PFSK-1 (cell line): ENCODE measurements at regions not wholly inside any gene's neighbourhood (a gene's known extent, or its start where the extent isn't known, plus 50 kb on each side); places are given as distances from the start of the nearest gene placed in this dataset.

Experiments
- POLR2AphosphoS5 ChIP-seq: IDR thresholded peaks from 2 replicates; pipeline ENCODE4 v1.6.1; 2012; ENCODE audit warnings: low read depth, mild to moderate bottlenecking, control low read depth, low read length, moderate library complexity
- REST ChIP-seq, 2 experiments: IDR thresholded peaks; 2 replicates each; pipeline versions ENCODE4 v1.6.1 to v1.8.0; 2011 to 2012; ENCODE audit warnings: low read depth in 2 of 2, low read length in 2 of 2, control low read depth in 1 of 2, inconsistent platforms in 1 of 2, mild to moderate bottlenecking in 1 of 2, moderate library complexity in 1 of 2; ENCODE audit not compliant: insufficient read depth in 1 of 2
- SIN3A ChIP-seq: IDR thresholded peaks from 2 replicates; pipeline ENCODE4 v1.6.1; 2012; ENCODE audit warnings: mild to moderate bottlenecking, low read length, moderate library complexity, borderline replicate concordance; ENCODE audit not compliant: insufficient read depth
- TAF1 ChIP-seq: IDR thresholded peaks from 2 replicates; pipeline ENCODE4 v1.6.1; 2012; ENCODE audit warnings: low read length, control low read depth, borderline replicate concordance; ENCODE audit not compliant: insufficient read depth

- TF ChIP-seq TAF1, result no peak
- TF ChIP-seq POLR2AphosphoS5, result no peak
- no peak for TF ChIP-seq SIN3A
- no peak for TF ChIP-seq REST (IDR thresholded peaks at IDR 0.05; ENCODE audit: insufficient read depth in 1 of 2, low read depth in 2 of 2, low read length in 2 of 2)
Observed at GRCh38 chr6:18545726-18546125, 158.6 kb downstream of the RNF144B start.
